HG03064 (cell line): ENCODE measurements at regions not wholly inside any gene's neighbourhood (a gene's known extent, or its start where the extent isn't known, plus 50 kb on each side); places are given as distances from the start of the nearest gene placed in this dataset.
A peak's percentile ranks its signal among the peaks of the same experiment; 100 is the strongest.
"Not testable (repeated sequence)": the region's sequence is repeated elsewhere in the genome, so short reads cannot be mapped to it uniquely, and the experiment has no call there.

Experiments used
- ATAC-seq: cut with Tn5 transposase; IDR thresholded peaks from one replicate; pipeline ENCODE4 v1.9.1; 2021; ENCODE audit warnings: low read depth; ENCODE audit not compliant: unreplicated experiment

- no peak for ATAC-seq
These were observed 966.2 kb downstream of the RPA4 start for GRCh38 chrX:97849951-97850350.

- ATAC-seq, result no peak
These were observed 967.2 kb downstream of the RPA4 start for GRCh38 chrX:97850911-97851310.

GRCh38 chrX:97854086-97854485, 970.4 kb downstream of the RPA4 start:
- no peak for ATAC-seq

- no peak for ATAC-seq
These were observed 974.9 kb downstream of the RPA4 start for GRCh38 chrX:97858592-97858991.

GRCh38 chrX:97860226-97860625, 976.5 kb downstream of the RPA4 start:
- no peak for ATAC-seq

- ATAC-seq, result no peak
These were observed 979.6 kb downstream of the RPA4 start for GRCh38 chrX:97863261-97863660.

- no peak for ATAC-seq
These were observed 983.6 kb downstream of the RPA4 start for GRCh38 chrX:97867266-97867665.

- ATAC-seq, result no peak
These were observed 993.1 kb downstream of the RPA4 start for GRCh38 chrX:97876697-97877407.

- no peak for ATAC-seq
These were observed 998.6 kb downstream of the RPA4 start for GRCh38 chrX:97882306-97882705.

- ATAC-seq, result no peak
These were observed 1012.0 kb downstream of the RPA4 start for GRCh38 chrX:97895751-97896150.

- ATAC-seq, result no peak
These were observed 1014.3 kb downstream of the RPA4 start for GRCh38 chrX:97897998-97898397.

GRCh38 chrX:97898798-97899197, 1015.1 kb downstream of the RPA4 start:
- ATAC-seq, result no peak

GRCh38 chrX:97907791-97908190, 1024.1 kb downstream of the RPA4 start:
- ATAC-seq, result no peak

- ATAC-seq, result peak; percentile 93
These were observed 1025.5 kb downstream of the RPA4 start for GRCh38 chrX:97909245-97909644.

GRCh38 chrX:97915390-97915789, 1031.7 kb downstream of the RPA4 start:
- not testable (repeated sequence) for ATAC-seq

GRCh38 chrX:97921223-97921622, 1037.5 kb downstream of the RPA4 start:
- not testable (repeated sequence) for ATAC-seq

GRCh38 chrX:97931586-97931985, 1047.9 kb downstream of the RPA4 start:
- ATAC-seq, result no peak

- no peak for ATAC-seq
These were observed 1052.6 kb downstream of the RPA4 start for GRCh38 chrX:97936296-97936695.

GRCh38 chrX:97938706-97939105, 1055.0 kb downstream of the RPA4 start:
- ATAC-seq, result no peak

GRCh38 chrX:97968376-97969163, 1084.9 kb downstream of the RPA4 start:
- ATAC-seq, result no peak

- ATAC-seq, result no peak
These were observed 1100.9 kb downstream of the RPA4 start for GRCh38 chrX:97984641-97985040.

GRCh38 chrX:97985096-97985495, 1101.4 kb downstream of the RPA4 start:
- no peak for ATAC-seq
